ENCODE measurements at regions not wholly inside any gene's neighbourhood (a gene's known extent, or its start where the extent isn't known, plus 50 kb on each side); places are given as distances from the start of the nearest gene placed in this dataset.

GRCh38 chr14:97798176-97798575 is 1001.0 kb downstream of the VRK1 start:
- TF ChIP-seq, protein P1, sequence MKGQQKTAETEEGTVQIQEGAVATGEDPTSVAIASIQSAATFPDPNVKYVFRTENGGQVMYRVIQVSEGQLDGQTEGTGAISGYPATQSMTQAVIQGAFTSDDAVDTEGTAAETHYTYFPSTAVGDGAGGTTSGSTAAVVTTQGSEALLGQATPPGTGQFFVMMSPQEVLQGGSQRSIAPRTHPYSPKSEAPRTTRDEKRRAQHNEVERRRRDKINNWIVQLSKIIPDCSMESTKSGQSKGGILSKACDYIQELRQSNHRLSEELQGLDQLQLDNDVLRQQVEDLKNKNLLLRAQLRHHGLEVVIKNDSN (IDR thresholded peaks at IDR 0.05) = no peak
- TF ChIP-seq CREB1 (IDR thresholded peaks at IDR 0.05; ENCODE audit: low read depth) (no peak), RAD21 (IDR thresholded peaks at IDR 0.05; ENCODE audit: low read depth) (no peak), REST (IDR thresholded peaks at IDR 0.05; ENCODE audit: low read depth) (no peak), TCF12 (IDR thresholded peaks at IDR 0.05; ENCODE audit: low read depth) (no peak), TEAD4 (IDR thresholded peaks at IDR 0.05) (no peak), MAX (IDR thresholded peaks at IDR 0.05) (no peak), CEBPB (IDR thresholded peaks at IDR 0.05) (no peak), YY1 (IDR thresholded peaks at IDR 0.05; ENCODE audit: low read depth) (no peak), FOXM1 (IDR thresholded peaks at IDR 0.05; ENCODE audit: borderline replicate concordance, low read depth) (no peak), EGR1 (IDR thresholded peaks at IDR 0.05) (no peak), ZBTB7A (IDR thresholded peaks at IDR 0.05; ENCODE audit: low read depth) (no peak), EP300 (IDR thresholded peaks at IDR 0.05; ENCODE audit: borderline replicate concordance) (no peak), TAF1 (IDR thresholded peaks at IDR 0.05; ENCODE audit: low read depth) (no peak), NFIC (IDR thresholded peaks at IDR 0.05) (no peak)

- TF ChIP-seq YY1 (IDR thresholded peaks at IDR 0.05; ENCODE audit: low read depth) (no peak), RAD21 (IDR thresholded peaks at IDR 0.05; ENCODE audit: low read depth) (no peak), TEAD4 (IDR thresholded peaks at IDR 0.05) (no peak), EP300 (IDR thresholded peaks at IDR 0.05; ENCODE audit: borderline replicate concordance) (no peak), TCF12 (IDR thresholded peaks at IDR 0.05; ENCODE audit: low read depth) (no peak), CREB1 (IDR thresholded peaks at IDR 0.05; ENCODE audit: low read depth) (no peak), NFIC (IDR thresholded peaks at IDR 0.05) (no peak)
- TF ChIP-seq, protein P1 (IDR thresholded peaks at IDR 0.05) = no peak
Measured at GRCh38 chr14:97802430-97803373, 1005.5 kb downstream of the VRK1 start.

- no peak for TF ChIP-seq YY1 (IDR thresholded peaks at IDR 0.05; ENCODE audit: low read depth)
- no peak for TF ChIP-seq ZBTB7A (IDR thresholded peaks at IDR 0.05; ENCODE audit: low read depth)
- TF ChIP-seq NFIC (IDR thresholded peaks at IDR 0.05) = no peak
- TF ChIP-seq MAX (IDR thresholded peaks at IDR 0.05) = no peak
- TF ChIP-seq, protein P1 (IDR thresholded peaks at IDR 0.05) = no peak
Measured at GRCh38 chr14:97804056-97804455, 1006.9 kb downstream of the VRK1 start.

GRCh38 chr14:97806891-97807290 is 1009.7 kb downstream of the VRK1 start:
- no peak for TF ChIP-seq CEBPB (IDR thresholded peaks at IDR 0.05)
- TF ChIP-seq, protein P1 (IDR thresholded peaks at IDR 0.05) = no peak
- no peak for TF ChIP-seq TCF12 (IDR thresholded peaks at IDR 0.05; ENCODE audit: low read depth)
- TF ChIP-seq TAF1 (IDR thresholded peaks at IDR 0.05; ENCODE audit: low read depth) = no peak
- no peak for TF ChIP-seq EGR1 (IDR thresholded peaks at IDR 0.05)
- TF ChIP-seq CREB1 (IDR thresholded peaks at IDR 0.05; ENCODE audit: low read depth) = no peak
- TF ChIP-seq ZBTB7A (IDR thresholded peaks at IDR 0.05; ENCODE audit: low read depth) = no peak
- TF ChIP-seq RAD21 (IDR thresholded peaks at IDR 0.05; ENCODE audit: low read depth) = no peak
- TF ChIP-seq FOXM1 (IDR thresholded peaks at IDR 0.05; ENCODE audit: borderline replicate concordance, low read depth) = no peak

DNA sequence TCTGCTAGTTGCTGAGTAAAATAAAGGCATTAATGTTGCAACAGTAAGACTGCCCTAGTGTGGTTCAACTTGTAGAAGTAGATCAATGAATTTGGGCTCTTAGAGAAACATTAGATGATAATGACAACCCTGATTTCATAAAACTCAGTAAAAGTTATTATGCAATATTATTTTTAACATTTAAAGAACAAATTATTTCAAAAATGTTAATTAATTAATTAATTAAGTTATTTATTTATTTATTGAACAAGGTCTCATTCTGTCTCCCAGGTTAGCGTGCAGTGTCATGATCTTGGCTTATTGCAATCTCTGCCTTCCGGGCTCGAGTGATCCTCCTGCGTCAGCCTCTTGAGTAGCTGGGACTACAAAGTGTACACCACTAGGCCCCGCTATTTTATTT is 1016.4 kb downstream of the VRK1 start:
- TF ChIP-seq TCF12 (IDR thresholded peaks at IDR 0.05; ENCODE audit: low read depth) (no peak), EP300 (IDR thresholded peaks at IDR 0.05; ENCODE audit: borderline replicate concordance) (no peak), TEAD4 (IDR thresholded peaks at IDR 0.05) (no peak), ZBTB7A (IDR thresholded peaks at IDR 0.05; ENCODE audit: low read depth) (no peak), FOXM1 (IDR thresholded peaks at IDR 0.05; ENCODE audit: borderline replicate concordance, low read depth) (no peak), REST (IDR thresholded peaks at IDR 0.05; ENCODE audit: low read depth) (no peak), TAF1 (IDR thresholded peaks at IDR 0.05; ENCODE audit: low read depth) (no peak), RAD21 (IDR thresholded peaks at IDR 0.05; ENCODE audit: low read depth) (no peak), EGR1 (IDR thresholded peaks at IDR 0.05) (no peak), YY1 (IDR thresholded peaks at IDR 0.05; ENCODE audit: low read depth) (no peak), CREB1 (IDR thresholded peaks at IDR 0.05; ENCODE audit: low read depth) (no peak), MAX (IDR thresholded peaks at IDR 0.05) (no peak), CEBPB (IDR thresholded peaks at IDR 0.05) (no peak), NFIC (IDR thresholded peaks at IDR 0.05) (no peak)
- TF ChIP-seq, protein P1 (IDR thresholded peaks at IDR 0.05) = no peak
